Muscle layer of duodenum (tissue), 2 donors: ENCODE measurements at regions not wholly inside any gene's neighbourhood (a gene's known extent, or its start where the extent isn't known, plus 50 kb on each side); places are given as distances from the start of the nearest gene placed in this dataset.

Experiments
- H3K27ac ChIP-seq: one replicate; pipeline ENCODE4 v1.7.0; 2013; ENCODE audit warnings: mild to moderate bottlenecking, low read length
- H3K27me3 ChIP-seq: one replicate; pipeline ENCODE4 v1.7.0; 2013; ENCODE audit warnings: low read depth, mild to moderate bottlenecking, control low read depth, low read length
- H3K36me3 ChIP-seq, 2 donors: one replicate each; pipeline ENCODE4 v1.7.0; 2013; ENCODE audit warnings: low read length in 2 of 2, control low read depth in 1 of 2, mild to moderate bottlenecking in 1 of 2; ENCODE audit not compliant: insufficient read depth in 2 of 2, control insufficient read depth in 1 of 2
- H3K4me1 ChIP-seq, 2 donors: one replicate each; pipeline ENCODE4 v1.7.0; 2013; ENCODE audit warnings: low read length in 2 of 2, mild to moderate bottlenecking in 2 of 2, control low read depth in 1 of 2, moderate library complexity in 1 of 2; ENCODE audit not compliant: insufficient read depth in 2 of 2, control insufficient read depth in 1 of 2
- H3K4me3 ChIP-seq, 2 donors: one replicate each; pipeline ENCODE4 v1.7.0; 2013; ENCODE audit warnings: low read length in 2 of 2, low read depth in 1 of 2, mild to moderate bottlenecking in 1 of 2
- H3K9me3 ChIP-seq, 2 donors: one replicate each; pipeline ENCODE4 v1.7.0; 2013; ENCODE audit warnings: low read length in 2 of 2, control low read depth in 1 of 2, mild to moderate bottlenecking in 1 of 2; ENCODE audit not compliant: control insufficient read depth in 1 of 2
- donor health status: healthy.

- H3K4me1 ChIP-seq, result peaks cover 0 to 16% of the 10 kb centered on the region in 2 donors
- H3K27me3 ChIP-seq, result no peaks in the 10 kb centered on the region
- H3K9me3 ChIP-seq, result peaks cover 0 to 7% of the 10 kb centered on the region in 2 donors
- no peak overlapping the region for H3K27ac ChIP-seq
- no peaks in the 10 kb centered on the region for H3K36me3 ChIP-seq
- no peak overlapping the region for H3K4me3 ChIP-seq
Measured at GRCh38 chr2:240347949-240348500, 87.4 kb upstream of the GPC1 start.

GRCh38 chr2:240348522-240348921, 86.9 kb upstream of the GPC1 start:
- H3K27ac ChIP-seq, result no peak overlapping the region
- H3K4me3 ChIP-seq, result no peak overlapping the region

GRCh38 chr2:240349133-240350005, 86.1 kb upstream of the GPC1 start:
- Histone ChIP-seq H3K4me3 (no peak overlapping the region), H3K27ac (no peak overlapping the region), H3K36me3 (no peaks in the 10 kb centered on the region), H3K27me3 (no peaks in the 10 kb centered on the region), H3K4me1 (peaks cover 0 to 16% of the 10 kb centered on the region in 2 donors), H3K9me3 (peaks cover 0 to 7% of the 10 kb centered on the region in 2 donors)

More at GRCh38 chr2:240348522-240348921, 86.9 kb upstream of the GPC1 start:
- peaks cover 0 to 16% of the 10 kb centered on the region in 2 donors for H3K4me1 ChIP-seq
- peaks cover 0 to 7% of the 10 kb centered on the region in 2 donors for H3K9me3 ChIP-seq
- no peaks in the 10 kb centered on the region for H3K27me3 ChIP-seq
- no peaks in the 10 kb centered on the region for H3K36me3 ChIP-seq

- Histone ChIP-seq H3K27ac (no peak overlapping the region), H3K27me3 (no peaks in the 10 kb centered on the region)
Measured at GRCh38 chr2:240350006-240350355, 85.5 kb upstream of the GPC1 start.

GRCh38 chr2:240350696-240351087, 84.8 kb upstream of the GPC1 start:
- Histone ChIP-seq H3K36me3 (no peaks in the 10 kb centered on the region), H3K9me3 (peaks cover 0 to under 1% of the 10 kb centered on the region in 2 donors), H3K4me3 (no peak overlapping the region), H3K4me1 (peaks cover 0 to 16% of the 10 kb centered on the region in 2 donors), H3K27ac (no peak overlapping the region), H3K27me3 (no peaks in the 10 kb centered on the region)

More at GRCh38 chr2:240350006-240350355, 85.5 kb upstream of the GPC1 start:
- H3K4me3 ChIP-seq, result no peak overlapping the region
- H3K36me3 ChIP-seq, result no peaks in the 10 kb centered on the region
- peaks cover 0 to 7% of the 10 kb centered on the region in 2 donors for H3K9me3 ChIP-seq
- H3K4me1 ChIP-seq, result peaks cover 0 to 16% of the 10 kb centered on the region in 2 donors

GRCh38 chr2:240351088-240351741, 84.2 kb upstream of the GPC1 start:
- Histone ChIP-seq H3K27ac (no peak overlapping the region), H3K9me3 (no peaks in the 10 kb centered on the region), H3K4me1 (peaks cover 0 to 16% of the 10 kb centered on the region in 2 donors), H3K36me3 (no peaks in the 10 kb centered on the region), H3K4me3 (no peak overlapping the region), H3K27me3 (no peaks in the 10 kb centered on the region)

- Histone ChIP-seq H3K4me1 (peaks cover 0 to 16% of the 10 kb centered on the region in 2 donors), H3K4me3 (no peak overlapping the region), H3K27ac (no peak overlapping the region), H3K9me3 (no peaks in the 10 kb centered on the region), H3K36me3 (no peaks in the 10 kb centered on the region), H3K27me3 (no peaks in the 10 kb centered on the region)
Measured at GRCh38 chr2:240351826-240352426, 83.5 kb upstream of the GPC1 start.

GRCh38 chr2:240353086-240353798, 82.2 kb upstream of the GPC1 start:
- Histone ChIP-seq H3K27ac (no peak overlapping the region), H3K9me3 (no peaks in the 10 kb centered on the region), H3K4me3 (no peak overlapping the region), H3K36me3 (no peaks in the 10 kb centered on the region), H3K4me1 (peaks cover 0 to 16% of the 10 kb centered on the region in 2 donors), H3K27me3 (no peaks in the 10 kb centered on the region)

- Histone ChIP-seq H3K4me1 (peaks cover 0 to 16% of the 10 kb centered on the region in 2 donors), H3K27ac (no peak overlapping the region)
Measured at GRCh38 chr2:240353944-240354343, 81.5 kb upstream of the GPC1 start.

GRCh38 chr2:240355001-240355891, 80.2 kb upstream of the GPC1 start:
- no peaks in the 10 kb centered on the region for H3K27me3 ChIP-seq
- H3K27ac ChIP-seq, result no peak overlapping the region
- H3K4me3 ChIP-seq, result no peak overlapping the region
- H3K4me1 ChIP-seq, result peaks cover 0 to 16% of the 10 kb centered on the region in 2 donors
- H3K9me3 ChIP-seq, result peaks cover under 1 to 6% of the 10 kb centered on the region in 2 donors
- H3K36me3 ChIP-seq, result no peaks in the 10 kb centered on the region

More at GRCh38 chr2:240353944-240354343, 81.5 kb upstream of the GPC1 start:
- Histone ChIP-seq H3K4me3 (no peak overlapping the region), H3K9me3 (no peaks in the 10 kb centered on the region), H3K36me3 (no peaks in the 10 kb centered on the region), H3K27me3 (no peaks in the 10 kb centered on the region)
